ENCODE measurements at regions not wholly inside any gene's neighbourhood (a gene's known extent, or its start where the extent isn't known, plus 50 kb on each side); places are given as distances from the start of the nearest gene placed in this dataset.

GRCh38 chr1:4319496-4319895, 334.9 kb upstream of the AJAP1 start:
- intact Hi-C loops (cut with DNase I; ENCODE audit: low total_unique reads) = no loop called here
- Histone ChIP-seq H3K9me3 (no peaks in the 10 kb centered on the region), H3K36me3 (no peaks in the 10 kb centered on the region), H3K4me1 (no peaks in the 10 kb centered on the region), H3K27ac (no peak overlapping the region), H3K4me3 (no peak overlapping the region), H3K27me3 (no peaks in the 10 kb centered on the region)
- TF ChIP-seq, protein P1, sequence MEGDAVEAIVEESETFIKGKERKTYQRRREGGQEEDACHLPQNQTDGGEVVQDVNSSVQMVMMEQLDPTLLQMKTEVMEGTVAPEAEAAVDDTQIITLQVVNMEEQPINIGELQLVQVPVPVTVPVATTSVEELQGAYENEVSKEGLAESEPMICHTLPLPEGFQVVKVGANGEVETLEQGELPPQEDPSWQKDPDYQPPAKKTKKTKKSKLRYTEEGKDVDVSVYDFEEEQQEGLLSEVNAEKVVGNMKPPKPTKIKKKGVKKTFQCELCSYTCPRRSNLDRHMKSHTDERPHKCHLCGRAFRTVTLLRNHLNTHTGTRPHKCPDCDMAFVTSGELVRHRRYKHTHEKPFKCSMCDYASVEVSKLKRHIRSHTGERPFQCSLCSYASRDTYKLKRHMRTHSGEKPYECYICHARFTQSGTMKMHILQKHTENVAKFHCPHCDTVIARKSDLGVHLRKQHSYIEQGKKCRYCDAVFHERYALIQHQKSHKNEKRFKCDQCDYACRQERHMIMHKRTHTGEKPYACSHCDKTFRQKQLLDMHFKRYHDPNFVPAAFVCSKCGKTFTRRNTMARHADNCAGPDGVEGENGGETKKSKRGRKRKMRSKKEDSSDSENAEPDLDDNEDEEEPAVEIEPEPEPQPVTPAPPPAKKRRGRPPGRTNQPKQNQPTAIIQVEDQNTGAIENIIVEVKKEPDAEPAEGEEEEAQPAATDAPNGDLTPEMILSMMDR (IDR thresholded peaks at IDR 0.05) = no peak
- TF ChIP-seq POLR2A (IDR thresholded peaks at IDR 0.05) = no peak
- no peak for DNase-seq

DNA sequence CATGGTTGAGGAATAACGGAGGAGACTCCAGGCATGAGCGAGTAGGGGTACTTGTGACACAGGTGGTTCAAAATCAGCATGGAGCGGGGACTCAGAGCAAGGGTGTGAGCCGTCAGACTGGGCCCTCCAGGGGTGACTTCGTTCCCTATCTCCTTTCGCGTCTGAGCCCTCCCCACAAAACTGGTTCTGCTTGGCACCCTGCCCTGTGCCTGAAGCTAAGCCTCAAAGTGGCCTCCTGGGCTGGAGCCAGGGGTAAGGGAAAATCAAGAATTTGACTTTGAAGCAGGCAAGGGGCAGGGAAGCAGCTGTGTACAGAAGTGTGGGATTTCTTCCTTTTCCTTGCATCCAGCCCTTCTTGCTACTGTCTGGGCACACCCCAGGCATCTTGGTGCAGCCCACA, 331.5 kb upstream of the AJAP1 start:
- no peaks in the 10 kb centered on the region for H3K9me3 ChIP-seq
- no peak for DNase-seq
- no peaks in the 10 kb centered on the region for H3K36me3 ChIP-seq
- TF ChIP-seq, protein P1 (IDR thresholded peaks at IDR 0.05) = no peak
- TF ChIP-seq POLR2A (IDR thresholded peaks at IDR 0.05) = no peak
- H3K27me3 ChIP-seq = no peaks in the 10 kb centered on the region
- H3K4me3 ChIP-seq = no peak overlapping the region
- H3K4me1 ChIP-seq = no peaks in the 10 kb centered on the region
- intact Hi-C loops (cut with DNase I; ENCODE audit: low total_unique reads) = no loop called here
- no peak overlapping the region for H3K27ac ChIP-seq

DNA sequence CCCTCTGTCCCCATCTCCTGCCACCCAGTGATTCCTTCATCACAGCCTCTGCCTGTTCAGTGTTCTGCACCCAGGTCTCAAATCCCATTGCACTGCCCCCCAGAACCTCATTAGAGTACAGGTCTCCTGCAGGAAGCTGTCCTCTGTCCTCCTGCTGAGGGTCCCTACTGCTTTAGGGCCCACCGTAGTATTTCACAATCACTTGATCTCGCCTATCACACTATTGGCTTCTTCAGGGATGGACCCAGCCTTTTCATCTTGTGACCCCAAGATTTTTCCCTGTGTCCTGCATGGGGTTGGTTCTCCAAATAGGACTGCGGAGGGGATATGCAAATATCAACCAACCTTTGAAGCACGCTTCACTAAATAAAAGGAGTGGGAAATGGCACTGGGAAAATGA, 331.1 kb upstream of the AJAP1 start:
- H3K4me1 ChIP-seq = no peaks in the 10 kb centered on the region
- no peak for DNase-seq
- no peaks in the 10 kb centered on the region for H3K27me3 ChIP-seq
- intact Hi-C loops (cut with DNase I; ENCODE audit: low total_unique reads) = no loop called here
- no peak for TF ChIP-seq POLR2A (IDR thresholded peaks at IDR 0.05)
- TF ChIP-seq, protein P1 (IDR thresholded peaks at IDR 0.05) = no peak
- H3K27ac ChIP-seq = no peak overlapping the region
- H3K36me3 ChIP-seq = no peaks in the 10 kb centered on the region
- H3K4me3 ChIP-seq = no peak overlapping the region
- H3K9me3 ChIP-seq = no peaks in the 10 kb centered on the region

- Histone ChIP-seq H3K36me3 (no peaks in the 10 kb centered on the region), H3K27me3 (no peaks in the 10 kb centered on the region), H3K4me1 (no peaks in the 10 kb centered on the region), H3K27ac (no peak overlapping the region), H3K4me3 (no peak overlapping the region), H3K9me3 (no peaks in the 10 kb centered on the region)
- TF ChIP-seq, protein P1 (IDR thresholded peaks at IDR 0.05) = no peak
- TF ChIP-seq POLR2A (IDR thresholded peaks at IDR 0.05) = no peak
- no peak for DNase-seq
- intact Hi-C loops (cut with DNase I; ENCODE audit: low total_unique reads) = no loop called here
Observed at GRCh38 chr1:4324525-4324924, 329.9 kb upstream of the AJAP1 start.

DNA sequence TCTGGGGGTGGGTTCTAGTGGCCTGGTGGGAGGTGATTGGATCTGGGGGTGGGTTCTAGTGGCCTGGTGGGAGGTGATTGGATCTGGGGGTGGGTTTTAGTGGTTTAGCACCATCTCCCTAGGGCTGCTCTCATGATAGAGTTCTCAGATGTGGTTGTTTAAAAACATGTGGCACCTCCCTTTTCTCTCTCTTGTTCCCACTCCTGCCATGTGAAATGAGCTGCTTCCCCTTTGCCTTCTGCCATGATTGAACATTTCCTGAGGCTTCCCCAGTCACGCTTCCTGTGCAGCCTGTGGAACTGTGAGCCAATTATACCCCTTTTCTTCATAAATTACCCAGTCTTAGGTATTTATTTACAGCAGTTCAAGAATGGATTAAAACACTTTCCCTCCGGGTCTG, 327.3 kb upstream of the AJAP1 start:
- no peaks in the 10 kb centered on the region for H3K9me3 ChIP-seq
- TF ChIP-seq, protein P1 (IDR thresholded peaks at IDR 0.05) = no peak
- TF ChIP-seq POLR2A (IDR thresholded peaks at IDR 0.05) = no peak
- H3K36me3 ChIP-seq = no peaks in the 10 kb centered on the region
- H3K27ac ChIP-seq = no peak overlapping the region
- no peaks in the 10 kb centered on the region for H3K4me1 ChIP-seq
- no peak for DNase-seq
- intact Hi-C loops (cut with DNase I; ENCODE audit: low total_unique reads) = no loop called here
- no peaks in the 10 kb centered on the region for H3K27me3 ChIP-seq
- no peak overlapping the region for H3K4me3 ChIP-seq
